H1 (cell line): ENCODE measurements at regions not wholly inside any gene's neighbourhood (a gene's known extent, or its start where the extent isn't known, plus 50 kb on each side); places are given as distances from the start of the nearest gene placed in this dataset.

Source experiments
- CTCF ChIA-PET: fragments of 300-600 bp; sonication (Branson Sonifier 250); formaldehyde crosslinking; loops from one replicate; lab custom pipeline; 2021; ENCODE audit not compliant: partially characterized antibody; lab: Charles Lee
- POLR2A ChIA-PET: fragments of 300-600 bp; sonication (Branson Sonifier 250); formaldehyde crosslinking; loops from one replicate; lab custom pipeline; 2021; ENCODE audit warnings: inconsistent platforms; ENCODE audit not compliant: partially characterized antibody; lab: Charles Lee
- DNase-seq, 2 experiments: peaks; one replicate each; pipeline versions ENCODE4 v3.0.0 to v3.0.0-alpha.2; 2010 to 2022; ENCODE audit warnings: low spot score in 2 of 2, low read depth in 1 of 2, mixed read lengths in 1 of 2
- FAIRE-seq: peaks from 2 replicates; lab custom pipeline; 2011; peaks lifted over from hg19 to GRCh38; lab: Jason Lieb, UNC
- H2AFZ ChIP-seq: 2 replicates; pipeline ENCODE4 v1.8.1; 2012; ENCODE audit warnings: low read length, inconsistent platforms
- H2AK5ac ChIP-seq: 2 replicates; pipeline ENCODE4 v1.6.1; 2013; ENCODE audit warnings: low read depth, low read length
- H2BK120ac ChIP-seq: replicated peaks from 2 replicates; pipeline ENCODE3; 2013; ENCODE audit warnings: low read depth, low read length, inconsistent platforms
- H2BK12ac ChIP-seq: 2 replicates; pipeline ENCODE4 v1.6.1; 2013; ENCODE audit warnings: low read depth, low read length
- H2BK15ac ChIP-seq: 2 replicates; pipeline ENCODE4 v1.6.1; 2013; ENCODE audit warnings: low read length
- H2BK20ac ChIP-seq: 2 replicates; pipeline ENCODE4 v1.6.1; 2013; ENCODE audit warnings: low read length
- H2BK5ac ChIP-seq: 2 replicates; pipeline ENCODE4 v1.6.1; 2013; ENCODE audit warnings: low read depth, low read length
- H3K14ac ChIP-seq: 2 replicates; pipeline ENCODE4 v1.6.1; 2013; ENCODE audit warnings: inconsistent platforms; ENCODE audit not compliant: insufficient read length
- H3K18ac ChIP-seq: 2 replicates; pipeline ENCODE4 v1.6.1; 2013; ENCODE audit warnings: low read length; ENCODE audit errors: extremely low read depth
- H3K23ac ChIP-seq: 2 replicates; pipeline ENCODE4 v1.6.1; 2013; ENCODE audit warnings: inconsistent platforms; ENCODE audit not compliant: insufficient read length
- H3K23me2 ChIP-seq: 2 replicates; pipeline ENCODE4 v1.6.1; 2013; ENCODE audit warnings: low read depth, low read length
- H3K27ac ChIP-seq: 2 replicates; pipeline ENCODE4 v1.6.1; 2011; ENCODE audit warnings: low read depth, low read length, inconsistent platforms
- H3K27me3 ChIP-seq, 4 experiments: replicated peaks in 1 of 4; 1 replicate in 1 of 4; 2 replicates in 3 of 4; pipeline versions ENCODE4 v1.6.1 to v1.8.1; 2011 to 2013; ENCODE audit warnings: low read length in 3 of 4, mild to moderate bottlenecking in 3 of 4, inconsistent platforms in 2 of 4, mixed read lengths in 2 of 4, moderate library complexity in 1 of 4; ENCODE audit not compliant: control insufficient read depth in 3 of 4, insufficient read depth in 3 of 4; ENCODE audit errors: extremely low read depth in 1 of 4
- H3K36me3 ChIP-seq, 4 experiments: 2 replicates each; pipeline versions ENCODE4 v1.6.1 to v1.8.1; 2011 to 2013; ENCODE audit warnings: mild to moderate bottlenecking in 4 of 4, low read length in 3 of 4, moderate library complexity in 2 of 4, control low read depth in 1 of 4, inconsistent platforms in 1 of 4; ENCODE audit not compliant: insufficient read depth in 4 of 4, control insufficient read depth in 2 of 4
- H3K4ac ChIP-seq: replicated peaks from 2 replicates; pipeline ENCODE3; 2013; ENCODE audit warnings: low read length, low read depth, mixed read lengths, inconsistent platforms; ENCODE audit not compliant: insufficient read length
- H3K4me1 ChIP-seq, 4 experiments: replicated peaks in 1 of 4; 1 replicate in 1 of 4; 2 replicates in 3 of 4; pipeline versions ENCODE4 v1.6.1 to v1.8.1; 2011 to 2013; ENCODE audit warnings: low read length in 3 of 4, inconsistent platforms in 2 of 4, mixed read lengths in 1 of 4; ENCODE audit not compliant: insufficient read depth in 4 of 4, control insufficient read depth in 3 of 4
- H3K4me2 ChIP-seq, 2 experiments: 2 replicates each; pipeline versions ENCODE4 v1.6.1 to v1.8.1; 2011 to 2013; ENCODE audit warnings: low read depth in 2 of 2, low read length in 2 of 2, control low read depth in 1 of 2, inconsistent platforms in 1 of 2, mild to moderate bottlenecking in 1 of 2; ENCODE audit not compliant: insufficient read depth in 1 of 2
- H3K4me3 ChIP-seq, 4 experiments: fragments of 200-600, 300-600 bp in 1 of 4; sonication (generic), shearing (Covaris generic), sonication (Bioruptor Twin) in 1 of 4; 2 replicates each; pipeline versions ENCODE4 v1.5.1 to v1.8.1; 2011 to 2016; ENCODE audit warnings: low read length in 4 of 4, low read depth in 3 of 4, control low read depth in 2 of 4, inconsistent platforms in 2 of 4, mild to moderate bottlenecking in 2 of 4, mixed read lengths in 1 of 4, moderate library complexity in 1 of 4; ENCODE audit not compliant: insufficient read depth in 2 of 4; ENCODE audit errors: extremely low read depth in 1 of 4
- H3K56ac ChIP-seq: replicated peaks from 2 replicates; pipeline ENCODE3; 2013; ENCODE audit warnings: low read depth, mild to moderate bottlenecking, mixed read lengths, low read length, inconsistent platforms; ENCODE audit not compliant: insufficient read length
- H3K79me1 ChIP-seq: 2 replicates; pipeline ENCODE4 v1.6.1; 2013; ENCODE audit warnings: low read depth, low read length, control low read depth
- H3K79me2 ChIP-seq, 2 experiments: 2 replicates each; pipeline versions ENCODE4 v1.6.1 to v1.8.1; 2012 to 2013; ENCODE audit warnings: low read length in 2 of 2, mild to moderate bottlenecking in 2 of 2, inconsistent platforms in 1 of 2; ENCODE audit not compliant: insufficient read depth in 2 of 2, control insufficient read depth in 1 of 2
- H3K9ac ChIP-seq, 4 experiments: replicated peaks in 1 of 4; 1 replicate in 1 of 4; 2 replicates in 3 of 4; pipeline versions ENCODE4 v1.6.1 to v1.8.1; 2011 to 2013; ENCODE audit warnings: low read depth in 3 of 4, low read length in 3 of 4, control low read depth in 2 of 4, mild to moderate bottlenecking in 2 of 4, moderate library complexity in 2 of 4, inconsistent platforms in 1 of 4; ENCODE audit errors: extremely low read depth in 1 of 4
- H3K9me3 ChIP-seq, 2 experiments: 2 replicates each; pipeline versions ENCODE4 v1.6.1 to v1.8.1; 2012 to 2013; ENCODE audit warnings: mild to moderate bottlenecking in 2 of 2, moderate library complexity in 2 of 2, control low read depth in 1 of 2, inconsistent platforms in 1 of 2, low read depth in 1 of 2, low read length in 1 of 2, mixed read lengths in 1 of 2; ENCODE audit not compliant: insufficient read depth in 2 of 2
- H4K20me1 ChIP-seq, 2 experiments: replicated peaks in 1 of 2; 2 replicates each; pipeline versions ENCODE3 to v1.8.1; 2011 to 2013; ENCODE audit warnings: inconsistent platforms in 2 of 2, low read length in 2 of 2, mild to moderate bottlenecking in 1 of 2; ENCODE audit not compliant: insufficient read depth in 2 of 2, control insufficient read depth in 1 of 2
- H4K5ac ChIP-seq: 2 replicates; pipeline ENCODE4 v1.6.1; 2013; ENCODE audit warnings: low read length, low read depth, mixed read lengths, inconsistent platforms; ENCODE audit not compliant: insufficient read length
- H4K8ac ChIP-seq: 2 replicates; pipeline ENCODE4 v1.8.0; 2013; ENCODE audit warnings: mild to moderate bottlenecking, moderate library complexity, low read length, inconsistent platforms; ENCODE audit not compliant: insufficient read depth; ENCODE audit errors: extremely low read depth
- H4K91ac ChIP-seq: replicated peaks from 2 replicates; pipeline ENCODE3; 2013; ENCODE audit warnings: low read length, mixed read lengths, inconsistent platforms; ENCODE audit not compliant: insufficient read length
- BCL11A ChIP-seq, 2 experiments: IDR thresholded peaks; one replicate each; pipeline ENCODE4 v1.6.1; 2011; ENCODE audit warnings: low read depth in 2 of 2, low read length in 2 of 2, mild to moderate bottlenecking in 2 of 2
- CBX8 ChIP-seq: fragments of 300-800, 300-1000 bp; sonication (generic); IDR thresholded peaks from 2 replicates; pipeline ENCODE4 v1.7.1; 2016; ENCODE audit warnings: low read depth, low read length, borderline replicate concordance
- CHD2 ChIP-seq: IDR thresholded peaks from 2 replicates; pipeline ENCODE4 v1.6.1; 2012; ENCODE audit warnings: low read length, improper control_type of control experiment
- GTF2F1 ChIP-seq: IDR thresholded peaks from 2 replicates; pipeline ENCODE4 v1.6.1; 2012; ENCODE audit warnings: low read depth, low read length, improper control_type of control experiment, borderline replicate concordance
- HDAC2 ChIP-seq, 2 experiments: fragments of 300-600 bp in 1 of 2; sonication (generic) in 1 of 2; IDR thresholded peaks; 2 replicates each; pipeline ENCODE4 v1.6.1; 2011 to 2012; ENCODE audit warnings: low read depth in 2 of 2, low read length in 2 of 2, mild to moderate bottlenecking in 2 of 2, moderate library complexity in 2 of 2, borderline replicate concordance in 1 of 2, inconsistent platforms in 1 of 2
- JUND ChIP-seq: IDR thresholded peaks from 2 replicates; pipeline ENCODE4 v1.6.1; 2011; ENCODE audit warnings: mild to moderate bottlenecking, improper control_type of control experiment, low read length
- NRF1 ChIP-seq: IDR thresholded peaks from 2 replicates; pipeline ENCODE4 v1.6.1; 2011; ENCODE audit warnings: mild to moderate bottlenecking, low read depth, low read length, improper control_type of control experiment
- POLR2A ChIP-seq, 2 experiments: IDR thresholded peaks; 1 replicate in 1 of 2; 2 replicates in 1 of 2; pipeline ENCODE4 v1.6.1; 2011; ENCODE audit warnings: low read depth in 2 of 2, low read length in 2 of 2, mild to moderate bottlenecking in 2 of 2; ENCODE audit errors: control extremely low read depth in 1 of 2
- RNF2 ChIP-seq: fragments of 200-900, 300-1000 bp; sonication (generic); IDR thresholded peaks from 2 replicates; pipeline ENCODE4 v1.7.1; 2016; ENCODE audit warnings: borderline replicate concordance, low read depth, mild to moderate bottlenecking, antibody characterized with exemption, low read length; ENCODE audit not compliant: poor library complexity, severe bottlenecking; ENCODE audit errors: missing control alignments
- SIN3A ChIP-seq, 2 experiments: IDR thresholded peaks in 1 of 2; conservative IDR thresholded peaks in 1 of 2; 2 replicates each; pipeline ENCODE4 v1.6.1; 2011 to 2012; ENCODE audit warnings: low read length in 2 of 2, improper control_type of control experiment in 1 of 2, low read depth in 1 of 2, mild to moderate bottlenecking in 1 of 2
- WGBS, 2 experiments: shearing (Covaris generic) in 1 of 2; methylation state at CpG; one replicate each; pipeline versions ENCODE4 v1.1.6 to v1.1.7; 2013 to 2015; ENCODE audit warnings: low lambda C conversion rate in 2 of 2, mixed read lengths in 2 of 2, inconsistent platforms in 1 of 2, low coverage in 1 of 2, missing lambda C conversion rate in 1 of 2; ENCODE audit not compliant: insufficient replicate concordance in 2 of 2, insufficient coverage in 1 of 2, insufficient read length in 1 of 2; ENCODE audit errors: extremely low coverage in 1 of 2, missing lambda C conversion rate in 1 of 2; 5-methylcytosine and 5-hydroxymethylcytosine counted together
- TF ChIP-seq, protein P1 (sequence below): IDR thresholded peaks from 2 replicates; pipeline ENCODE4 v1.6.1; 2012; ENCODE audit warnings: inconsistent platforms

DNA sequence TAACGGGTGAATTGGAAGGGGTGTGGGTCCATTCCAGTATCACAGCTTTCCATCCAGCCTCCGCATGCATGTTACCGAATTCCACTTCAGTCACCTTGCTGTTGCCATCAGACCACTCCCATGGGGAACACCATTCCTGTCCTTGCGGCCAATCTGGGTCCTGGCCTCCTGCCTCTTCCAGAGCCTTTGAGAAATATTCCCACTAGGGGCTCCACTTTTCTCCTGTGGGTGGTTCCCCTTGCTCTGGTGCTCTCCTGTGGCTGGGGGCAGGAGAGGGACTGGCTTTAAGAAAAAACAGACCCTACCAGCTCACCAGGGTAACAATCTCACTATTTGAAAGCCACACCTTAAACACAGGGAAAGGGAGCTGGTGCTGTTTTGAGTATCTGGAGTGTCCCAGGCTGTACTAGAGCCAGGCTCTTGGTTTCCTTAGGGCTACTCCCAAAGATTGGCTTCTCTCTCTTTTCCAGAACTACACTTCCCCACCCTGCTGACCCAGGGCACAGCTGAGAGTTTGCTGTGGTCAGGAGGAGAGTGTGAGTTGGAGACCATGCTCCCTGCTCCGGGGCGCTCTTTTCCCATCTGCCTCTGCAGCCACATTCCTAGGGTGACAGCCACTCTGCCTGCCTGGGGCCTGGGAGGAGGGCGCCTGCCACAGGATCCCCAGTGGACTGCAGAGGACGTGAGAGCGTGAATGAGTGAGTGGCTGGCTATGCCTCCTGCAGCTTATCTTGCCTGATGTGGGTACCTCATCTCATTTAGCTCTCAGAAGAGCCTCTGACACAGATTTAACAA lies 460.8 kb upstream of the HS6ST1 start:
- Histone ChIP-seq H3K14ac (no peak overlapping the region), H2BK20ac (no peak overlapping the region), H3K79me2 (no peaks in the 10 kb centered on the region), H2BK15ac (no peak overlapping the region), H4K20me1 (no peaks in the 10 kb centered on the region), H3K4me2 (no peak overlapping the region), H3K4me1 (no peaks in the 10 kb centered on the region), H2AFZ (no peak overlapping the region), H2BK12ac (no peak overlapping the region), H2BK120ac (no peak overlapping the region), H4K5ac (no peak overlapping the region), H3K23ac (no peak overlapping the region), H3K27ac (no peak overlapping the region), H3K36me3 (no peaks in the 10 kb centered on the region), H3K27me3 (no peaks in the 10 kb centered on the region), H3K79me1 (no peaks in the 10 kb centered on the region), H3K9ac (no peak overlapping the region; a peak in 1 of 7 replicates), H4K8ac (no peak overlapping the region), H2AK5ac (no peak overlapping the region), H2BK5ac (no peak overlapping the region), H3K4me3 (no peak overlapping the region), H3K9me3 (no peaks in the 10 kb centered on the region), H3K56ac (no peak overlapping the region), H4K91ac (no peak overlapping the region), H3K4ac (no peak overlapping the region), H3K23me2 (no peaks in the 10 kb centered on the region), H3K18ac (no peak overlapping the region)
- CTCF ChIA-PET, result interaction anchor here (0.6 to 0.8 kb wide), 4 partner anchors 24 to 1204 kb away, joined by 3 read pairs; no protein-coding TSS in a partner anchor
- POLR2A ChIA-PET, result no interaction called here
- WGBS, 2 experiments, result 89% methylated on average over 9 of the region's 9 CpGs; no CpG with 5 or more reads in 1 of the 2 experiments
- peak in 1 of 2 experiments; percentile 36 for DNase-seq
- no peak for TF ChIP-seq BCL11A (IDR thresholded peaks at IDR 0.05; ENCODE audit: low read depth in 2 of 2, low read length in 2 of 2)
- no peak for TF ChIP-seq POLR2A (IDR thresholded peaks at IDR 0.05; ENCODE audit: control extremely low read depth in 1 of 2, low read depth in 2 of 2, low read length in 2 of 2)
- TF ChIP-seq GTF2F1, result no peak
- TF ChIP-seq SIN3A (conservative IDR thresholded peaks at IDR 0.05 in 1 of 2, IDR thresholded peaks at IDR 0.05 in 1 of 2; ENCODE audit: low read depth in 1 of 2, low read length in 2 of 2), result no peak
- TF ChIP-seq NRF1, result no peak
- TF ChIP-seq JUND, result no peak
- no peak for TF ChIP-seq CBX8
- TF ChIP-seq, protein P1, sequence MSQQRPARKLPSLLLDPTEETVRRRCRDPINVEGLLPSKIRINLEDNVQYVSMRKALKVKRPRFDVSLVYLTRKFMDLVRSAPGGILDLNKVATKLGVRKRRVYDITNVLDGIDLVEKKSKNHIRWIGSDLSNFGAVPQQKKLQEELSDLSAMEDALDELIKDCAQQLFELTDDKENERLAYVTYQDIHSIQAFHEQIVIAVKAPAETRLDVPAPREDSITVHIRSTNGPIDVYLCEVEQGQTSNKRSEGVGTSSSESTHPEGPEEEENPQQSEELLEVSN, result no peak
- TF ChIP-seq RNF2, result no peak
- TF ChIP-seq CHD2, result no peak
- no peak for TF ChIP-seq HDAC2 (IDR thresholded peaks at IDR 0.05; ENCODE audit: borderline replicate concordance in 1 of 2, low read depth in 2 of 2, low read length in 2 of 2)
- FAIRE-seq, result no peak
